Caco-2 (cell line): ENCODE measurements at regions not wholly inside any gene's neighbourhood (a gene's known extent, or its start where the extent isn't known, plus 50 kb on each side); places are given as distances from the start of the nearest gene placed in this dataset.

Experiments
- BruUV-seq: library from RNA; stranded (reverse); fragments of 400-500 nt; replicated peaks from 2 replicates; lab custom pipeline; 2021; lab: Mats Ljungman, UMichigan
- CTCF ChIA-PET: fragments of 300-600 bp; sonication (Branson Sonifier 250); formaldehyde crosslinking; loops from one replicate; lab custom pipeline; 2022; ENCODE audit warnings: antibody characterized with exemption; lab: Charles Lee
- POLR2A ChIA-PET: fragments of 300-600 bp; sonication (Branson Sonifier 250); formaldehyde crosslinking; loops from one replicate; lab custom pipeline; 2022; ENCODE audit warnings: antibody characterized with exemption; lab: Charles Lee
- DNase-seq, 2 experiments: peaks; one replicate each; pipeline versions ENCODE4 v3.0.0 to v3.0.0-alpha.2; 2020 to 2022
- H3K27me3 ChIP-seq: replicated peaks from 2 replicates; pipeline ENCODE4 v1.6.0; 2011; ENCODE audit warnings: low read length; ENCODE audit not compliant: control insufficient read depth, insufficient read depth
- H3K36me3 ChIP-seq: 2 replicates; pipeline ENCODE4 v1.5.1; 2011; ENCODE audit warnings: low read length; ENCODE audit not compliant: control insufficient read depth, insufficient read depth
- H3K4me1 ChIP-seq: fragments of 250-450 bp; sonication (Bioruptor Pico); 2 replicates; pipeline ENCODE4 v1.5.1; 2020; ENCODE audit warnings: mild to moderate bottlenecking
- H3K4me3 ChIP-seq: 2 replicates; pipeline ENCODE4 v1.5.1; 2011; ENCODE audit warnings: low read depth, mild to moderate bottlenecking, control low read depth, low read length
- H3K9me3 ChIP-seq: fragments of 250-450 bp; sonication (Bioruptor Pico); 2 replicates; pipeline ENCODE4 v1.5.1; 2020; ENCODE audit warnings: mild to moderate bottlenecking, moderate library complexity
- H3K27ac Mint-ChIP-seq: one replicate; pipeline ENCODE4 v1.8.0; 2022; ENCODE audit warnings: mixed read lengths; ENCODE audit not compliant: unreplicated experiment
- H3K27me3 Mint-ChIP-seq: one replicate; pipeline ENCODE4 v1.8.0; 2022; ENCODE audit warnings: mixed read lengths; ENCODE audit not compliant: insufficient read depth, unreplicated experiment
- H3K36me3 Mint-ChIP-seq: one replicate; pipeline ENCODE4 v1.8.0; 2022; ENCODE audit warnings: mild to moderate bottlenecking, mixed read lengths; ENCODE audit not compliant: insufficient read depth, unreplicated experiment
- H3K4me1 Mint-ChIP-seq: one replicate; pipeline ENCODE4 v1.8.0; 2022; ENCODE audit warnings: low read depth, mixed read lengths; ENCODE audit not compliant: unreplicated experiment
- H3K4me3 Mint-ChIP-seq: one replicate; pipeline ENCODE4 v1.8.0; 2022; ENCODE audit warnings: mild to moderate bottlenecking, moderate library complexity, mixed read lengths; ENCODE audit not compliant: unreplicated experiment
- H3K9me3 Mint-ChIP-seq: one replicate; pipeline ENCODE4 v1.8.0; 2022; ENCODE audit warnings: mixed read lengths; ENCODE audit not compliant: unreplicated experiment
- intact Hi-C: fragments of 100-400 bp; cut with micrococcal nuclease; formaldehyde crosslinking; loops from one replicate; pipeline ENCODE4 v1.10.0; 2022; ENCODE audit not compliant: unreplicated experiment
- TF ChIP-seq, protein P1 (sequence below), 2 experiments: fragments of 200-600 bp in 1 of 2; IDR thresholded peaks; 1 replicate in 1 of 2; 2 replicates in 1 of 2; pipeline versions ENCODE4 v1.5.1 to v1.8.0; 2011 to 2022; ENCODE audit warnings: antibody characterized with exemption in 1 of 2, control low read depth in 1 of 2, inconsistent platforms in 1 of 2, low read depth in 1 of 2, low read length in 1 of 2, mild to moderate bottlenecking in 1 of 2, moderate library complexity in 1 of 2; ENCODE audit not compliant: insufficient read depth in 1 of 2, severe bottlenecking in 1 of 2, unreplicated experiment in 1 of 2

- Histone ChIP-seq H3K4me1 (no peaks in the 10 kb centered on the region), H3K9me3 (0 out of 2 replicates have a peak, but pooled peaks cover 4% of the 10 kb centered on the region), H3K4me3 (no peak overlapping the region), H3K36me3 (no peaks in the 10 kb centered on the region), H3K27me3 (no peaks in the 10 kb centered on the region)
- Mint-ChIP-seq H3K9me3 (no peaks in the 10 kb centered on the region), H3K4me3 (no peak overlapping the region), H3K4me1 (no peaks in the 10 kb centered on the region), H3K36me3 (no peaks in the 10 kb centered on the region), H3K27me3 (no peaks in the 10 kb centered on the region), H3K27ac (no peak overlapping the region)
- DNase-seq, result no peak
- ChIA-PET POLR2A (no interaction called here), CTCF (no interaction called here)
- no TSS peak for BruUV-seq
- intact Hi-C loops, result no loop called here
- TF ChIP-seq, protein P1, sequence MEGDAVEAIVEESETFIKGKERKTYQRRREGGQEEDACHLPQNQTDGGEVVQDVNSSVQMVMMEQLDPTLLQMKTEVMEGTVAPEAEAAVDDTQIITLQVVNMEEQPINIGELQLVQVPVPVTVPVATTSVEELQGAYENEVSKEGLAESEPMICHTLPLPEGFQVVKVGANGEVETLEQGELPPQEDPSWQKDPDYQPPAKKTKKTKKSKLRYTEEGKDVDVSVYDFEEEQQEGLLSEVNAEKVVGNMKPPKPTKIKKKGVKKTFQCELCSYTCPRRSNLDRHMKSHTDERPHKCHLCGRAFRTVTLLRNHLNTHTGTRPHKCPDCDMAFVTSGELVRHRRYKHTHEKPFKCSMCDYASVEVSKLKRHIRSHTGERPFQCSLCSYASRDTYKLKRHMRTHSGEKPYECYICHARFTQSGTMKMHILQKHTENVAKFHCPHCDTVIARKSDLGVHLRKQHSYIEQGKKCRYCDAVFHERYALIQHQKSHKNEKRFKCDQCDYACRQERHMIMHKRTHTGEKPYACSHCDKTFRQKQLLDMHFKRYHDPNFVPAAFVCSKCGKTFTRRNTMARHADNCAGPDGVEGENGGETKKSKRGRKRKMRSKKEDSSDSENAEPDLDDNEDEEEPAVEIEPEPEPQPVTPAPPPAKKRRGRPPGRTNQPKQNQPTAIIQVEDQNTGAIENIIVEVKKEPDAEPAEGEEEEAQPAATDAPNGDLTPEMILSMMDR (IDR thresholded peaks at IDR 0.05; ENCODE audit: insufficient read depth in 1 of 2, low read depth in 1 of 2, low read length in 1 of 2, severe bottlenecking in 1 of 2, unreplicated experiment in 1 of 2), result no peak
Observed at GRCh38 chr6:113171882-113172281, 685.3 kb upstream of the MARCKS start.

GRCh38 chr6:113172531-113172966 lies 684.6 kb upstream of the MARCKS start:
- intact Hi-C loops, result no loop called here
- H3K36me3 ChIP-seq, result no peaks in the 10 kb centered on the region
- no peaks in the 10 kb centered on the region for H3K4me1 Mint-ChIP-seq
- H3K4me3 Mint-ChIP-seq, result no peak overlapping the region
- H3K27me3 ChIP-seq, result no peaks in the 10 kb centered on the region
- no peaks in the 10 kb centered on the region for H3K4me1 ChIP-seq
- H3K27me3 Mint-ChIP-seq, result no peaks in the 10 kb centered on the region
- no peaks in the 10 kb centered on the region for H3K9me3 Mint-ChIP-seq
- 0 out of 2 replicates have a peak, but pooled peaks cover 4% of the 10 kb centered on the region for H3K9me3 ChIP-seq
- ChIA-PET CTCF (no interaction called here), POLR2A (no interaction called here)
- H3K36me3 Mint-ChIP-seq, result no peaks in the 10 kb centered on the region
- H3K27ac Mint-ChIP-seq, result no peak overlapping the region
- TF ChIP-seq, protein P1 (IDR thresholded peaks at IDR 0.05; ENCODE audit: insufficient read depth in 1 of 2, low read depth in 1 of 2, low read length in 1 of 2, severe bottlenecking in 1 of 2, unreplicated experiment in 1 of 2), result no peak
- no peak overlapping the region for H3K4me3 ChIP-seq
- no TSS peak for BruUV-seq
- DNase-seq, result no peak

DNA sequence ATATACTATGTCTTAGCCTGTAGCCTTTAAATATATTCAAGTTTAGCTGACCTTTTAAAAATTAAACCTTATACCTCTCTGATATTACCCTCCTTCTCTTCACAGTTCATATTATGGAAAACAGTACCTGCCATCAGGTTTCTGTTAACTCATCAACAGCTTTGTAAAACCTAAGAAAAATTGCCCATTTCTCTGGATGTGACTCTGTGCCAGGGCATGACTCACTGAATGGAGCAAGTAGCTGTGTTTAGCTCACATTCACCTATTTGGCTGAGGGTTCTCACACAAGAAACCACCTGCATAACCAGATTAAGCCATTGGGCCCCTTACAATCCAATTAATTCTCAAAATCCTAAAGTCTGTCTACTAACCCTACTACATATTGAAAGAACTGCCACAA lies 678.8 kb upstream of the MARCKS start:
- Histone ChIP-seq H3K27me3 (no peaks in the 10 kb centered on the region), H3K4me1 (no peaks in the 10 kb centered on the region), H3K9me3 (no peaks in the 10 kb centered on the region), H3K36me3 (no peaks in the 10 kb centered on the region), H3K4me3 (no peak overlapping the region)
- Mint-ChIP-seq H3K4me3 (no peak overlapping the region), H3K9me3 (no peaks in the 10 kb centered on the region), H3K4me1 (no peaks in the 10 kb centered on the region), H3K27ac (no peak overlapping the region), H3K36me3 (no peaks in the 10 kb centered on the region), H3K27me3 (no peaks in the 10 kb centered on the region)
- ChIA-PET CTCF (no interaction called here), POLR2A (no interaction called here)
- no peak for DNase-seq
- TF ChIP-seq, protein P1 (IDR thresholded peaks at IDR 0.05; ENCODE audit: insufficient read depth in 1 of 2, low read depth in 1 of 2, low read length in 1 of 2, severe bottlenecking in 1 of 2, unreplicated experiment in 1 of 2), result no peak
- BruUV-seq, result no TSS peak
- intact Hi-C loops, result no loop called here
